ENCODE measurements at regions not wholly inside any gene's neighbourhood (a gene's known extent, or its start where the extent isn't known, plus 50 kb on each side); places are given as distances from the start of the nearest gene placed in this dataset.

DNA sequence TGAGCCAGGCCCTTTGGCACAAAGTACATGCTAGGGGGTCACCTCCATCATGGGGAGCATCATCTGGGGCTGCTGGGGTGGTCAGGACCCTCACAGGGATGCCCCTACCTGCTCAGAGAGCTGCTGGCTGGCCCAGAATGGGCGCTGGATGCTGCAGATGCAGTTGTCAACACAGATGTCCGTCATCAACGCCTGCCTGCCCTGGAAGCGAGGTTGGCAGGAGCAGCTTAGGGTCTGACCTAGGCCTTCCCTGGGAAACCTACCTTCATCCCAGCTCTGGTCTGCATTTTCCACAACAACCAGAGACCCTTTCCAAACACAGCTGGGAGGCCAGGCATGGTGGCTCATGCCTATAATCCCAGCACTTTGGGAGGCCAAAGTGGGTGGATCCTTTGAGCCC lies 88.0 kb downstream of the EDN3 start:
- no peaks in the 10 kb centered on the region for H3K27me3 ChIP-seq (replicated peaks)
- in situ Hi-C loops (cut with HindIII; ENCODE audit: low pct_ligation_motif_present, low sequenced_read_pairs) = no loop called here
- H3K27ac ChIP-seq = no peak overlapping the region
- TF ChIP-seq, protein P1, sequence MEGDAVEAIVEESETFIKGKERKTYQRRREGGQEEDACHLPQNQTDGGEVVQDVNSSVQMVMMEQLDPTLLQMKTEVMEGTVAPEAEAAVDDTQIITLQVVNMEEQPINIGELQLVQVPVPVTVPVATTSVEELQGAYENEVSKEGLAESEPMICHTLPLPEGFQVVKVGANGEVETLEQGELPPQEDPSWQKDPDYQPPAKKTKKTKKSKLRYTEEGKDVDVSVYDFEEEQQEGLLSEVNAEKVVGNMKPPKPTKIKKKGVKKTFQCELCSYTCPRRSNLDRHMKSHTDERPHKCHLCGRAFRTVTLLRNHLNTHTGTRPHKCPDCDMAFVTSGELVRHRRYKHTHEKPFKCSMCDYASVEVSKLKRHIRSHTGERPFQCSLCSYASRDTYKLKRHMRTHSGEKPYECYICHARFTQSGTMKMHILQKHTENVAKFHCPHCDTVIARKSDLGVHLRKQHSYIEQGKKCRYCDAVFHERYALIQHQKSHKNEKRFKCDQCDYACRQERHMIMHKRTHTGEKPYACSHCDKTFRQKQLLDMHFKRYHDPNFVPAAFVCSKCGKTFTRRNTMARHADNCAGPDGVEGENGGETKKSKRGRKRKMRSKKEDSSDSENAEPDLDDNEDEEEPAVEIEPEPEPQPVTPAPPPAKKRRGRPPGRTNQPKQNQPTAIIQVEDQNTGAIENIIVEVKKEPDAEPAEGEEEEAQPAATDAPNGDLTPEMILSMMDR (IDR thresholded peaks at IDR 0.05; ENCODE audit: low read depth, low read length, missing control alignments) = no peak
- H3K36me3 ChIP-seq (replicated peaks) = no peaks in the 10 kb centered on the region
- no peak for DNase-seq
- H3K4me3 ChIP-seq (ENCODE audit: low read depth, low read length) = no peak overlapping the region

- in situ Hi-C loops (cut with HindIII; ENCODE audit: low pct_ligation_motif_present, low sequenced_read_pairs) = no loop called here
- Histone ChIP-seq H3K36me3 (replicated peaks) (no peaks in the 10 kb centered on the region), H3K27me3 (replicated peaks) (no peaks in the 10 kb centered on the region), H3K27ac (no peak overlapping the region), H3K4me3 (ENCODE audit: low read depth, low read length) (no peak overlapping the region)
- TF ChIP-seq, protein P1 (IDR thresholded peaks at IDR 0.05; ENCODE audit: low read depth, low read length, missing control alignments) = no peak
- no peak for DNase-seq
Observed at GRCh38 chr20:59390437-59390836, 90.0 kb downstream of the EDN3 start.

GRCh38 chr20:59391975-59392374 lies 91.6 kb downstream of the EDN3 start:
- no peaks in the 10 kb centered on the region for H3K36me3 ChIP-seq (replicated peaks)
- in situ Hi-C loops (cut with HindIII; ENCODE audit: low pct_ligation_motif_present, low sequenced_read_pairs) = no loop called here
- no peak overlapping the region for H3K4me3 ChIP-seq (ENCODE audit: low read depth, low read length)
- no peak overlapping the region for H3K27ac ChIP-seq
- no peaks in the 10 kb centered on the region for H3K27me3 ChIP-seq (replicated peaks)
- TF ChIP-seq, protein P1 (IDR thresholded peaks at IDR 0.05; ENCODE audit: low read depth, low read length, missing control alignments) = no peak
- DNase-seq = no peak

- in situ Hi-C loops (cut with HindIII; ENCODE audit: low pct_ligation_motif_present, low sequenced_read_pairs) = no loop called here
- Histone ChIP-seq H3K36me3 (replicated peaks) (no peaks in the 10 kb centered on the region), H3K4me3 (ENCODE audit: low read depth, low read length) (no peak overlapping the region), H3K27ac (no peak overlapping the region), H3K27me3 (replicated peaks) (no peaks in the 10 kb centered on the region)
- DNase-seq = no peak
- TF ChIP-seq, protein P1 (IDR thresholded peaks at IDR 0.05; ENCODE audit: low read depth, low read length, missing control alignments) = no peak
Observed at GRCh38 chr20:59392736-59393135, 92.3 kb downstream of the EDN3 start.

- TF ChIP-seq, protein P1 (IDR thresholded peaks at IDR 0.05; ENCODE audit: low read depth, low read length, missing control alignments) = no peak
- DNase-seq = no peak
- no peak overlapping the region for H3K27ac ChIP-seq
- H3K4me3 ChIP-seq (ENCODE audit: low read depth, low read length) = no peak overlapping the region
- H3K27me3 ChIP-seq (replicated peaks) = no peaks in the 10 kb centered on the region
- no peaks in the 10 kb centered on the region for H3K36me3 ChIP-seq (replicated peaks)
- in situ Hi-C loops (cut with HindIII; ENCODE audit: low pct_ligation_motif_present, low sequenced_read_pairs) = no loop called here
Observed at GRCh38 chr20:59393142-59393541, 92.7 kb downstream of the EDN3 start.

GRCh38 chr20:59395729-59396128 lies 95.3 kb downstream of the EDN3 start:
- H3K4me3 ChIP-seq (ENCODE audit: low read depth, low read length) = no peak overlapping the region
- TF ChIP-seq, protein P1 (IDR thresholded peaks at IDR 0.05; ENCODE audit: low read depth, low read length, missing control alignments) = no peak
- no peaks in the 10 kb centered on the region for H3K36me3 ChIP-seq (replicated peaks)
- H3K27me3 ChIP-seq (replicated peaks) = no peaks in the 10 kb centered on the region
- no peak for DNase-seq
- in situ Hi-C loops (cut with HindIII; ENCODE audit: low pct_ligation_motif_present, low sequenced_read_pairs) = no loop called here
- H3K27ac ChIP-seq = no peak overlapping the region
